DND-41 (cell line): ENCODE measurements at regions not wholly inside any gene's neighbourhood (a gene's known extent, or its start where the extent isn't known, plus 50 kb on each side); places are given as distances from the start of the nearest gene placed in this dataset.
A peak's percentile ranks its signal among the peaks of the same experiment; 100 is the strongest.

ENCODE experiments used
- ATAC-seq: fragments of 200-7000 bp; cut with Tn5 transposase; 3 replicates; pipeline ENCODE4 v1.9.1; 2021; ENCODE audit warnings: low read depth; ENCODE audit not compliant: insufficient read depth
- DNase-seq: peaks from one replicate; pipeline ENCODE4 v3.0.0-alpha.2; 2020
- H2AFZ ChIP-seq: 2 replicates; pipeline ENCODE4 v1.6.0; 2012; ENCODE audit warnings: low read depth, low read length
- H3K27ac ChIP-seq: 2 replicates; pipeline ENCODE4 v1.5.1; 2012; ENCODE audit warnings: low read length, inconsistent platforms
- H3K27me3 ChIP-seq: fragments of 200-600 bp; sonication (generic); 2 replicates; pipeline ENCODE4 v1.6.0; 2012; ENCODE audit warnings: low read length, mild to moderate bottlenecking, inconsistent platforms; ENCODE audit not compliant: insufficient read depth, poor library complexity
- H3K36me3 ChIP-seq: 2 replicates; pipeline ENCODE4 v1.5.1; 2012; ENCODE audit warnings: low read length, inconsistent platforms; ENCODE audit not compliant: insufficient read depth
- H3K4me1 ChIP-seq: 2 replicates; pipeline ENCODE4 v1.5.1; 2012; ENCODE audit warnings: mild to moderate bottlenecking, low read length; ENCODE audit not compliant: insufficient read depth
- H3K4me2 ChIP-seq: 2 replicates; pipeline ENCODE4 v1.6.0; 2012; ENCODE audit warnings: mild to moderate bottlenecking, moderate library complexity, low read length, inconsistent platforms; ENCODE audit not compliant: insufficient read depth
- H3K4me3 ChIP-seq, 2 experiments: fragments of 200-600 bp in 1 of 2; shearing (Covaris generic) in 1 of 2; 2 replicates each; pipeline ENCODE4 v1.5.1; 2012 to 2016; ENCODE audit warnings: inconsistent platforms in 2 of 2, low read length in 2 of 2, mild to moderate bottlenecking in 2 of 2, low read depth in 1 of 2, moderate library complexity in 1 of 2
- H3K79me2 ChIP-seq: 2 replicates; pipeline ENCODE4 v1.6.0; 2012; ENCODE audit warnings: low read length, inconsistent platforms; ENCODE audit not compliant: insufficient read depth
- H3K9ac ChIP-seq: 2 replicates; pipeline ENCODE4 v1.6.0; 2012; ENCODE audit warnings: low read depth, mild to moderate bottlenecking, inconsistent platforms, low read length, moderate library complexity
- H3K9me3 ChIP-seq: 2 replicates; pipeline ENCODE4 v1.5.1; 2012; ENCODE audit warnings: low read length, moderate library complexity, mild to moderate bottlenecking, inconsistent platforms; ENCODE audit not compliant: insufficient read depth, severe bottlenecking
- H4K20me1 ChIP-seq: 2 replicates; pipeline ENCODE4 v1.6.0; 2012; ENCODE audit warnings: low read length; ENCODE audit not compliant: insufficient read depth
- CTCF ChIP-seq: IDR thresholded peaks from 2 replicates; pipeline ENCODE4 v1.5.1; 2012; ENCODE audit warnings: borderline replicate concordance, low read length, moderate library complexity, mild to moderate bottlenecking; ENCODE audit not compliant: poor library complexity, severe bottlenecking; ENCODE audit errors: extremely low read depth
- EZH2 ChIP-seq: IDR thresholded peaks from 3 replicates; pipeline ENCODE4 v1.6.1; 2012; ENCODE audit warnings: borderline replicate concordance, low read depth, mild to moderate bottlenecking, moderate library complexity, low read length, inconsistent platforms; ENCODE audit not compliant: severe bottlenecking

- no peaks in the 10 kb centered on the region for H3K4me1 ChIP-seq
- DNase-seq (no peak), ATAC-seq (no peak)
- no peak overlapping the region for H3K27ac ChIP-seq
- H3K4me2 ChIP-seq = no peak overlapping the region
- TF ChIP-seq CTCF = no peak
- no peak for TF ChIP-seq EZH2
- no peaks in the 10 kb centered on the region for H3K79me2 ChIP-seq
- H4K20me1 ChIP-seq = no peaks in the 10 kb centered on the region
- no peak overlapping the region for H2AFZ ChIP-seq
- no peak overlapping the region for H3K4me3 ChIP-seq
- H3K9me3 ChIP-seq = no peaks in the 10 kb centered on the region
- no peaks in the 10 kb centered on the region for H3K36me3 ChIP-seq
- H3K27me3 ChIP-seq = no peaks in the 10 kb centered on the region
- H3K9ac ChIP-seq = no peak overlapping the region
These were observed 162.2 kb downstream of the OLFM1 start for GRCh38 chr9:135249711-135250110.

GRCh38 chr9:135251331-135251761, 163.9 kb downstream of the OLFM1 start:
- H3K9me3 ChIP-seq = no peaks in the 10 kb centered on the region
- DNase-seq (no peak), ATAC-seq (no peak)
- H3K36me3 ChIP-seq = no peaks in the 10 kb centered on the region
- H3K9ac ChIP-seq = no peak overlapping the region
- no peak overlapping the region for H2AFZ ChIP-seq
- TF ChIP-seq EZH2 = no peak
- no peak overlapping the region for H3K27ac ChIP-seq
- H3K27me3 ChIP-seq = no peaks in the 10 kb centered on the region
- no peaks in the 10 kb centered on the region for H4K20me1 ChIP-seq
- H3K4me1 ChIP-seq = no peaks in the 10 kb centered on the region
- no peak overlapping the region for H3K4me2 ChIP-seq
- no peaks in the 10 kb centered on the region for H3K79me2 ChIP-seq
- H3K4me3 ChIP-seq = no peak overlapping the region

- TF ChIP-seq CTCF (peak; percentile 6), EZH2 (no peak)
- H3K4me1 ChIP-seq = no peaks in the 10 kb centered on the region
- H3K27ac ChIP-seq = no peak overlapping the region
- no peak overlapping the region for H3K4me3 ChIP-seq
- H3K4me2 ChIP-seq = no peak overlapping the region
- no peak overlapping the region for H3K9ac ChIP-seq
- H2AFZ ChIP-seq = no peak overlapping the region
- no peaks in the 10 kb centered on the region for H3K27me3 ChIP-seq
- no peaks in the 10 kb centered on the region for H3K79me2 ChIP-seq
- H4K20me1 ChIP-seq = no peaks in the 10 kb centered on the region
- no peaks in the 10 kb centered on the region for H3K9me3 ChIP-seq
- H3K36me3 ChIP-seq = no peaks in the 10 kb centered on the region
- DNase-seq = no peak
- no peak for ATAC-seq
These were observed 164.7 kb downstream of the OLFM1 start for GRCh38 chr9:135251996-135252760.

DNA sequence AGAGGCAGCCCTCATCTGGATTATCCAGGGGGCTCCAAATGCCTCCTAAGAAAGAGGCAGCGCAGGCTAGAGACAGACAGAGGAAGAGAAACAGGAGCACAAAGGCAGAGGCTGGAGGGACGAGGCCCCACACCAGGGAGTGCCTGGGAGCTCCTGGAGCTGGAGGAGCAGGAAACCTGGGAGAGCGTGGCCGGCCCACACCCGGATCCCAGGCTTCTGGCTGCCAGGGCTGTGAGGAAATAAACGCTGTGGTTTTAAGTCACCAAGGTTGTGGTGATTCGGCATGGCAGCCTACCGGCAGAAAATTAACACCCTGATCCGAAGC, 165.5 kb downstream of the OLFM1 start:
- Histone ChIP-seq H3K9me3 (no peaks in the 10 kb centered on the region), H4K20me1 (no peaks in the 10 kb centered on the region), H3K27me3 (no peaks in the 10 kb centered on the region), H3K4me3 (no peak overlapping the region), H3K4me2 (no peak overlapping the region), H3K79me2 (no peaks in the 10 kb centered on the region), H3K4me1 (no peaks in the 10 kb centered on the region), H3K36me3 (no peaks in the 10 kb centered on the region), H2AFZ (no peak overlapping the region), H3K9ac (no peak overlapping the region), H3K27ac (no peak overlapping the region)
- ATAC-seq (no peak), DNase-seq (no peak)
- TF ChIP-seq EZH2 (no peak), CTCF (no peak)
